Astrocyte of the cerebellum (primary cell): ENCODE measurements at regions not wholly inside any gene's neighbourhood (a gene's known extent, or its start where the extent isn't known, plus 50 kb on each side); places are given as distances from the start of the nearest gene placed in this dataset.

Source experiments
- DNase-seq: peaks from one replicate; pipeline ENCODE4 v3.0.0-alpha.2; 2011; ENCODE audit warnings: low read depth
- H3K4me3 ChIP-seq: 2 replicates; pipeline ENCODE4 v1.5.1; 2011; ENCODE audit warnings: mild to moderate bottlenecking, low read depth, low read length, moderate library complexity
- in situ Hi-C: cut with HindIII; loops from 2 replicates; pipeline ENCODE4 v1.10.0; 2017; ENCODE audit warnings: low sequenced_read_pairs
- TF ChIP-seq, protein P1 (sequence below): IDR thresholded peaks from 2 replicates; pipeline ENCODE4 v1.5.1; 2012; ENCODE audit warnings: low read length, low read depth, moderate library complexity, mild to moderate bottlenecking; ENCODE audit errors: missing control alignments

DNA sequence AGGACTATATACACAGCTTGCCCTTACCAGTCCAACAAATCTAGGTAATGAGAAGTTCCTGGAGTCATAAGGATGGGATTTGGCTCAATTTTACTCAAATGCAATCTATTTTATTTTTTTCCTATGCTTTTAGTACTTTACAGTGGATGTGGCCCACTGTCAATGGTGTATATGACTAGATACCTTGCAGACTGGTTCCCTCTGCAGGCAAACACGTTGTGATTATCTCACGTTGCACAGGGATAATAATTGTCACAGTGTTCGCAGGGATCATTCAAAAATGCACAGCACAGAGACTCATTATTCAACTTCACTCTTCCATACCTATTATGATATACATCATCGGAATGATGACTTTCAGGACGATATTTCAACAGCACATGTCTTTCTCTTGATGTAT is 359.7 kb downstream of the MBD2 start:
- no peak overlapping the region for H3K4me3 ChIP-seq
- DNase-seq, result no peak
- in situ Hi-C loops, result no loop called here
- TF ChIP-seq, protein P1, sequence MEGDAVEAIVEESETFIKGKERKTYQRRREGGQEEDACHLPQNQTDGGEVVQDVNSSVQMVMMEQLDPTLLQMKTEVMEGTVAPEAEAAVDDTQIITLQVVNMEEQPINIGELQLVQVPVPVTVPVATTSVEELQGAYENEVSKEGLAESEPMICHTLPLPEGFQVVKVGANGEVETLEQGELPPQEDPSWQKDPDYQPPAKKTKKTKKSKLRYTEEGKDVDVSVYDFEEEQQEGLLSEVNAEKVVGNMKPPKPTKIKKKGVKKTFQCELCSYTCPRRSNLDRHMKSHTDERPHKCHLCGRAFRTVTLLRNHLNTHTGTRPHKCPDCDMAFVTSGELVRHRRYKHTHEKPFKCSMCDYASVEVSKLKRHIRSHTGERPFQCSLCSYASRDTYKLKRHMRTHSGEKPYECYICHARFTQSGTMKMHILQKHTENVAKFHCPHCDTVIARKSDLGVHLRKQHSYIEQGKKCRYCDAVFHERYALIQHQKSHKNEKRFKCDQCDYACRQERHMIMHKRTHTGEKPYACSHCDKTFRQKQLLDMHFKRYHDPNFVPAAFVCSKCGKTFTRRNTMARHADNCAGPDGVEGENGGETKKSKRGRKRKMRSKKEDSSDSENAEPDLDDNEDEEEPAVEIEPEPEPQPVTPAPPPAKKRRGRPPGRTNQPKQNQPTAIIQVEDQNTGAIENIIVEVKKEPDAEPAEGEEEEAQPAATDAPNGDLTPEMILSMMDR, result peak; percentile 12

GRCh38 chr18:53862921-53863320 is 361.5 kb downstream of the MBD2 start:
- in situ Hi-C loops, result no loop called here
- no peak for DNase-seq
- TF ChIP-seq, protein P1, result no peak
- H3K4me3 ChIP-seq, result no peak overlapping the region

DNA sequence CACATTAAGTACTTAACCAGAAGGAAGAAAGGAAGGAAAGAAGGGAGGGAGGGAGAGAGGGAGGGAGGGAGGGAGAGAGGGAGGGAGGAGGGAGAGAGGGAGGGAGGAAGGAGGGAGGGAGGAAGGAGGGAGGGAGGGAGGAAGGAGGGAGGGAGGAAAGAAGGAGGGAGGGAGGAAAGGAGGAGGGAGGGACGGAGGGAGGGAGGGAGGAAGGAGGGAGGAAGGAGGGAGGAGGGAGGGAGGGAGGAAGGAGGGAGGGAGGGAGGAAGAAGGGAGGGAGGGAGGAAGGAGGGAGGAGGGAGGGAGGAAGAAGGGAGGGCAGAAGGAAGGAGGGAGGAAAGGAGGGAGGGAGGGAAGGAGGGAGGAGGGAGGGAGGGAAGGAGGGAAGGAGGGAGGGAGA is 363.3 kb downstream of the MBD2 start:
- in situ Hi-C loops, result no loop called here
- DNase-seq, result no peak
- H3K4me3 ChIP-seq, result no peak overlapping the region
- TF ChIP-seq, protein P1, result no peak

DNA sequence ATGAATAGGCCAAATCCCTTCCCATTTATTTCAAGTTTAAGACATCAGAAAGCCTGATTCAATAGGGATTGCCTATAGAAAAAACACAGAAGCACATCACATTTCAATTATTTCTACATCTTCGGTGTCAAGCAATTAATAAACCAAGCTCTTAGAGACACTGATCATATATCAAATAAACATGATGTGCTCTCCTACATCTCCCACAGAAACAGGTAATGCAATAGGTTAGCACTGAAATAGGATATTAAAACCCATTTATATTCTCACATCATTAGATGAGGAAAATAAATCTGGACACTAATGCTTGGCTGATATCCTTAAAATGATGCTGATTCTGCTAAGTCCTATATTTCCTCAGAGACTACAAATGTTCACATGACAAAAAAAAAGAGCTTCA is 364.7 kb downstream of the MBD2 start:
- TF ChIP-seq, protein P1, result no peak
- no peak for DNase-seq
- H3K4me3 ChIP-seq, result no peak overlapping the region
- in situ Hi-C loops, result no loop called here

DNA sequence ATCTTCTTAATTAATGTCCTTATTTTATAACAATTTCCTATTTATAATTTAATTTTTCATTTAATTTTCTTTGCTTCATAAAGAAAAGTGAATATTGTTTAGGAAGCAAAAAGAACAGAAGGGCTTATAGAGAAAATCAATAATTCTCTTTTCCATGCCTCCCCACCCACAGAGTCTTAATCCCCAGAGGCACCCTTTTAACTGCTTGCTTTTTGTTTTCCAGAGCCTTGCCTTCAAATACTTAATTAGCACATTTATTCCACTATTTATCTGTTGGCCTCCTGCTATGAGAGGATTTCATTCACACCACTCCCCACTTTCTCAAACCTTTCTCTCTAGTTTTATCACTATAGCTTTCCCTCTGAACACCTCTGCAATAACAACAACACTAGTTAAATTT is 373.6 kb downstream of the MBD2 start:
- in situ Hi-C loops, result no loop called here
- no peak overlapping the region for H3K4me3 ChIP-seq
- no peak for DNase-seq
- TF ChIP-seq, protein P1, result no peak

- H3K4me3 ChIP-seq, result no peak overlapping the region
- DNase-seq, result no peak
- TF ChIP-seq, protein P1, result no peak
- in situ Hi-C loops, result no loop called here
These were observed 380.7 kb downstream of the MBD2 start for GRCh38 chr18:53843763-53844162.

- DNase-seq, result no peak
- H3K4me3 ChIP-seq, result no peak overlapping the region
- TF ChIP-seq, protein P1, result no peak
- in situ Hi-C loops, result no loop called here
These were observed 381.2 kb downstream of the MBD2 start for GRCh38 chr18:53843113-53843760.
